Skeletal muscle satellite cell (primary cell): ENCODE measurements at regions not wholly inside any gene's neighbourhood (a gene's known extent, or its start where the extent isn't known, plus 50 kb on each side); places are given as distances from the start of the nearest gene placed in this dataset.
"Not testable (repeated sequence)": the region's sequence is repeated elsewhere in the genome, so short reads cannot be mapped to it uniquely, and the experiment has no call there.

Experiments used
- H3K27me3 ChIP-seq: 2 replicates; pipeline ENCODE4 v1.7.0; 2013; ENCODE audit warnings: low read length; ENCODE audit not compliant: control insufficient read depth, insufficient read depth
- H3K36me3 ChIP-seq: 2 replicates; pipeline ENCODE4 v1.7.0; 2013; ENCODE audit warnings: mild to moderate bottlenecking, control low read depth, low read length; ENCODE audit not compliant: insufficient read depth
- H3K4me1 ChIP-seq: 2 replicates; pipeline ENCODE4 v1.7.0; 2013; ENCODE audit warnings: low read length; ENCODE audit not compliant: control insufficient read depth, insufficient read depth
- H3K4me2 ChIP-seq: 2 replicates; pipeline ENCODE4 v1.7.0; 2013; ENCODE audit warnings: mild to moderate bottlenecking, low read length
- H3K4me3 ChIP-seq: 2 replicates; pipeline ENCODE4 v1.7.0; 2013; ENCODE audit warnings: low read length
- H3K9ac ChIP-seq: 2 replicates; pipeline ENCODE4 v1.7.0; 2013; ENCODE audit warnings: mild to moderate bottlenecking, low read depth, low read length, moderate library complexity
- H3K9me3 ChIP-seq: replicated peaks from 2 replicates; pipeline ENCODE4 v1.7.0; 2013; ENCODE audit warnings: mild to moderate bottlenecking, control low read depth, low read length

- Histone ChIP-seq H3K4me2 (no peak overlapping the region), H3K9me3 (no peaks in the 10 kb centered on the region), H3K9ac (no peak overlapping the region), H3K4me1 (peaks cover 10% of the 10 kb centered on the region), H3K27me3 (no peaks in the 10 kb centered on the region), H3K4me3 (no peak overlapping the region), H3K36me3 (no peaks in the 10 kb centered on the region)
Measured at GRCh38 chr1:244304156-244304555, 147.6 kb downstream of the ADSS2 start.

GRCh38 chr1:244304656-244305055, 147.1 kb downstream of the ADSS2 start:
- Histone ChIP-seq H3K9me3 (no peaks in the 10 kb centered on the region), H3K27me3 (no peaks in the 10 kb centered on the region), H3K4me3 (no peak overlapping the region), H3K4me2 (no peak overlapping the region), H3K9ac (no peak overlapping the region), H3K4me1 (peaks cover 7% of the 10 kb centered on the region), H3K36me3 (no peaks in the 10 kb centered on the region)

- Histone ChIP-seq H3K4me1 (peaks cover 7% of the 10 kb centered on the region), H3K9ac (no peak overlapping the region)
Measured at GRCh38 chr1:244305776-244306341, 145.8 kb downstream of the ADSS2 start.

GRCh38 chr1:244306544-244306943, 145.2 kb downstream of the ADSS2 start:
- H3K9me3 ChIP-seq, result no peaks in the 10 kb centered on the region
- no peaks in the 10 kb centered on the region for H3K27me3 ChIP-seq
- H3K4me2 ChIP-seq, result no peak overlapping the region
- peaks cover 7% of the 10 kb centered on the region for H3K4me1 ChIP-seq
- no peak overlapping the region for H3K4me3 ChIP-seq
- no peaks in the 10 kb centered on the region for H3K36me3 ChIP-seq
- no peak overlapping the region for H3K9ac ChIP-seq

More at GRCh38 chr1:244305776-244306341, 145.8 kb downstream of the ADSS2 start:
- H3K36me3 ChIP-seq, result no peaks in the 10 kb centered on the region
- H3K9me3 ChIP-seq, result no peaks in the 10 kb centered on the region
- H3K4me3 ChIP-seq, result no peak overlapping the region
- H3K27me3 ChIP-seq, result no peaks in the 10 kb centered on the region
- no peak overlapping the region for H3K4me2 ChIP-seq

- not testable (repeated sequence) for H3K4me2 ChIP-seq, H3K9me3 ChIP-seq, H3K36me3 ChIP-seq, H3K4me1 ChIP-seq, H3K27me3 ChIP-seq, H3K4me3 ChIP-seq, H3K9ac ChIP-seq
Measured at GRCh38 chr1:244309191-244309590, 142.5 kb downstream of the ADSS2 start.

- Histone ChIP-seq H3K27me3 (no peaks in the 10 kb centered on the region), H3K36me3 (no peaks in the 10 kb centered on the region), H3K9ac (no peak overlapping the region), H3K9me3 (no peaks in the 10 kb centered on the region), H3K4me1 (peaks cover 19% of the 10 kb centered on the region), H3K4me2 (no peak overlapping the region), H3K4me3 (no peak overlapping the region)
Measured at GRCh38 chr1:244311784-244312532, 139.8 kb downstream of the ADSS2 start.

GRCh38 chr1:244313346-244313745, 138.4 kb downstream of the ADSS2 start:
- Histone ChIP-seq H3K9ac (no peak overlapping the region), H3K4me1 (peaks cover 23% of the 10 kb centered on the region), H3K27me3 (no peaks in the 10 kb centered on the region), H3K9me3 (no peaks in the 10 kb centered on the region), H3K4me3 (no peak overlapping the region), H3K36me3 (no peaks in the 10 kb centered on the region), H3K4me2 (no peak overlapping the region)

GRCh38 chr1:244314921-244315559, 136.7 kb downstream of the ADSS2 start:
- Histone ChIP-seq H3K9ac (no peak overlapping the region), H3K4me2 (no peak overlapping the region), H3K4me1 (peaks cover 31% of the 10 kb centered on the region), H3K4me3 (no peak overlapping the region), H3K27me3 (no peaks in the 10 kb centered on the region), H3K36me3 (no peaks in the 10 kb centered on the region), H3K9me3 (no peaks in the 10 kb centered on the region)

GRCh38 chr1:244315996-244316395, 135.7 kb downstream of the ADSS2 start:
- no peak overlapping the region for H3K4me3 ChIP-seq
- no peaks in the 10 kb centered on the region for H3K27me3 ChIP-seq
- H3K36me3 ChIP-seq, result no peaks in the 10 kb centered on the region
- no peaks in the 10 kb centered on the region for H3K9me3 ChIP-seq
- H3K4me2 ChIP-seq, result no peak overlapping the region
- peaks cover 34% of the 10 kb centered on the region for H3K4me1 ChIP-seq
- H3K9ac ChIP-seq, result no peak overlapping the region

GRCh38 chr1:244316407-244316806, 135.3 kb downstream of the ADSS2 start:
- no peaks in the 10 kb centered on the region for H3K27me3 ChIP-seq
- no peaks in the 10 kb centered on the region for H3K36me3 ChIP-seq
- no peaks in the 10 kb centered on the region for H3K9me3 ChIP-seq
- no peak overlapping the region for H3K4me3 ChIP-seq
- peaks cover 34% of the 10 kb centered on the region for H3K4me1 ChIP-seq
- no peak overlapping the region for H3K9ac ChIP-seq
- H3K4me2 ChIP-seq, result peak overlapping the region; percentile 11

GRCh38 chr1:244316986-244317655, 134.6 kb downstream of the ADSS2 start:
- Histone ChIP-seq H3K4me3 (no peak overlapping the region), H3K9ac (no peak overlapping the region), H3K9me3 (no peaks in the 10 kb centered on the region), H3K27me3 (no peaks in the 10 kb centered on the region), H3K4me1 (peaks cover 34% of the 10 kb centered on the region), H3K4me2 (no peak overlapping the region), H3K36me3 (no peaks in the 10 kb centered on the region)
